Nephron progenitor cell (in vitro differentiated cells): ENCODE measurements at regions not wholly inside any gene's neighbourhood (a gene's known extent, or its start where the extent isn't known, plus 50 kb on each side); places are given as distances from the start of the nearest gene placed in this dataset.
A peak's percentile ranks its signal among the peaks of the same experiment; 100 is the strongest.
"Not testable (repeated sequence)": the region's sequence is repeated elsewhere in the genome, so short reads cannot be mapped to it uniquely, and the experiment has no call there.

Experiments used
- DNase-seq: peaks from one replicate; pipeline ENCODE4 v3.0.0; 2021
- H3K27ac Mint-ChIP-seq: 2 replicates; pipeline ENCODE4 v1.8.0; 2021; ENCODE audit warnings: mild to moderate bottlenecking, moderate library complexity, mixed read lengths
- H3K27me3 Mint-ChIP-seq: 2 replicates; pipeline ENCODE4 v1.8.0; 2021; ENCODE audit warnings: mild to moderate bottlenecking, low read depth, mixed read lengths; ENCODE audit not compliant: poor library complexity
- H3K36me3 Mint-ChIP-seq: 2 replicates; pipeline ENCODE4 v1.8.0; 2021; ENCODE audit warnings: low read depth, mixed read lengths
- H3K4me1 Mint-ChIP-seq: 2 replicates; pipeline ENCODE4 v1.8.0; 2021; ENCODE audit warnings: mixed read lengths
- H3K4me3 Mint-ChIP-seq: 2 replicates; pipeline ENCODE4 v1.8.0; 2021; ENCODE audit warnings: mild to moderate bottlenecking, moderate library complexity, mixed read lengths
- H3K9me3 Mint-ChIP-seq: 2 replicates; pipeline ENCODE4 v1.8.0; 2021; ENCODE audit warnings: mild to moderate bottlenecking, moderate library complexity, mixed read lengths
- TF ChIP-seq, protein P1 (sequence below): fragments of 200-600 bp; sonication (generic); IDR thresholded peaks from 2 replicates; pipeline ENCODE4 v1.5.0; 2021; ENCODE audit warnings: antibody characterized with exemption

DNA sequence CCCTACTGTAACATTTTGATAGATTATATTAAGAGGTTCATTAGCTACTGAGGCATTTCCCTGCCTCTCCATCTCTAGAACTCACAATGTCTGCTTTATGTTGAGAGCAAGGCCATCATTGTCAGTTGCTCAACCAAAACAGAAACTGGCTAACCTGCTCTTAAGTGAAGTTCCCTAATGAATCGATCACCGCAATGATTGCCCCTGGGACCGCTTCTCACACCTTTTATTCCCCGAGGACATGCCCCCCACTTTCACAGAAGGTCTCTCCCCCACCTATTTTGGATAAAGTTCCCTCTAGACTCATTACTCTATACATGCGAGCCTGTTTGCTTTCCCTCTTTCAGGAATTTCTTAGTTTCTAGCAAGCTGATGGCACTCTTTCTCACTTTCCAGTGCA lies 108.8 kb downstream of the FAM217A start:
- Mint-ChIP-seq H3K27me3 (peaks cover 2% of the 10 kb centered on the region), H3K36me3 (peaks cover 5% of the 10 kb centered on the region), H3K4me1 (no peaks in the 10 kb centered on the region), H3K27ac (peak overlapping the region; percentile 2), H3K4me3 (no peak overlapping the region), H3K9me3 (no peaks in the 10 kb centered on the region)
- TF ChIP-seq, protein P1, sequence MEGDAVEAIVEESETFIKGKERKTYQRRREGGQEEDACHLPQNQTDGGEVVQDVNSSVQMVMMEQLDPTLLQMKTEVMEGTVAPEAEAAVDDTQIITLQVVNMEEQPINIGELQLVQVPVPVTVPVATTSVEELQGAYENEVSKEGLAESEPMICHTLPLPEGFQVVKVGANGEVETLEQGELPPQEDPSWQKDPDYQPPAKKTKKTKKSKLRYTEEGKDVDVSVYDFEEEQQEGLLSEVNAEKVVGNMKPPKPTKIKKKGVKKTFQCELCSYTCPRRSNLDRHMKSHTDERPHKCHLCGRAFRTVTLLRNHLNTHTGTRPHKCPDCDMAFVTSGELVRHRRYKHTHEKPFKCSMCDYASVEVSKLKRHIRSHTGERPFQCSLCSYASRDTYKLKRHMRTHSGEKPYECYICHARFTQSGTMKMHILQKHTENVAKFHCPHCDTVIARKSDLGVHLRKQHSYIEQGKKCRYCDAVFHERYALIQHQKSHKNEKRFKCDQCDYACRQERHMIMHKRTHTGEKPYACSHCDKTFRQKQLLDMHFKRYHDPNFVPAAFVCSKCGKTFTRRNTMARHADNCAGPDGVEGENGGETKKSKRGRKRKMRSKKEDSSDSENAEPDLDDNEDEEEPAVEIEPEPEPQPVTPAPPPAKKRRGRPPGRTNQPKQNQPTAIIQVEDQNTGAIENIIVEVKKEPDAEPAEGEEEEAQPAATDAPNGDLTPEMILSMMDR: no peak
- no peak for DNase-seq

DNA sequence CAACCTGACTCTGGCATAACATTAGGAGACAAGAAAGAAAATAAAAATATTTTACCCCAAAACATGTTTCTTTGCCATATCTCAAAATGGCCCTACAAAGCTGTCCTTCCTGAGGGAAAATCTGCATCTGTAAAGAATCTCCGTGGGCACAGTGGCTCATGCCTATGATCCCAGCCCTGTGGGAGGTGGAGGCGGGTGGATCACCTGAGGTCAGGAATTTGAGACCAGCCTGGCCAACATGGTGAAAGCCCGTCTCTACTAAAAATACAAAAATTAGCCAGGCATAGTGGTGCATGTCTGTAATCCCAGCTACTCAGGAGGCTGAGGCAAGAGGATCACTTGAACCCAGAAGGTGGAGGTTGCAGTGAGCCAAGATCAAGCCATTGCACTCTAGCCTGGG lies 105.8 kb downstream of the FAM217A start:
- not testable (repeated sequence) for H3K4me1 Mint-ChIP-seq, H3K9me3 Mint-ChIP-seq, DNase-seq, H3K27me3 Mint-ChIP-seq, H3K27ac Mint-ChIP-seq, H3K4me3 Mint-ChIP-seq, H3K36me3 Mint-ChIP-seq

DNA sequence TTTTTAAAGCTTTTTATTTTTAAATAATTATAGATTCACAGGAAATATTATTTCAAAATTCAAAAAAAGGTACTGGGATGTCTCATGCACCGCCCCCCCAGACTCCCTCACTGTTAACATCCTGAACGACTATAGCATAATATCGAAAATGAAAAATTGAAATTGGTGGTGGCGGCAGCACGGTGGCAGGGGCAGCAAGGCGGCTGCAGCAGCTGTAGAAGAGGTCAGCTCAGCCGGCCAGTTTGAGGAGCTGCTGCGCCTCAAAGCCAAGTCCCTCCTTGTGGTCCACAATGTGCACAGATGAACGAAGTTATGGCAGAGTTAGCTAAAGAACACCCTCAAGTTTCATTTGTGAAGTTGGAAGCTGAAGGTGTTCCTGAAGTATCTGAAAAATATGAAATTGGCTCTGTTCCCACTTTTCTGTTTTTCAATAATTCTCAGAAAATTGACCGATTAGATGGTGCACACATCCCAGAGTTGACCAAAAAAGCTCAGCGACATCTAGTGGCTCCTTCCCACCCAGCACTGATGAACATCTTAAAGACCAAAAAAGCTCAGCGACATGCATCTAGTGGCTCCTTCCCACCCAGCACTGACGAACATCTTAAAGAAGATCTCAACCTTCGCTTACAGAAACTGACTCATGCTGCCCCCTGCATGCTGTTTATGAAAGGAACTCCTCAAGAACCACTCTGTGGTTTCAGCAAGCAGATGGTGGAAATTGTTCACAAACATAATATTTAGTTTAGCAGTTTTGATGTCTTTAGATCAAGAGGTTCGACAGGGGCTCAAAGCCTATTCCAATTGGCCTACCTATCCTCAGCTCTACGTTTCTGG lies 100.8 kb downstream of the FAM217A start:
- H3K4me3 Mint-ChIP-seq: no peak overlapping the region
- no peaks in the 10 kb centered on the region for H3K4me1 Mint-ChIP-seq
- H3K27ac Mint-ChIP-seq: no peak overlapping the region
- peaks cover 17% of the 10 kb centered on the region for H3K36me3 Mint-ChIP-seq
- DNase-seq: peak; percentile 16
- peaks cover 8% of the 10 kb centered on the region for H3K9me3 Mint-ChIP-seq
- TF ChIP-seq, protein P1: peak; percentile 42
- no peaks in the 10 kb centered on the region for H3K27me3 Mint-ChIP-seq

DNA sequence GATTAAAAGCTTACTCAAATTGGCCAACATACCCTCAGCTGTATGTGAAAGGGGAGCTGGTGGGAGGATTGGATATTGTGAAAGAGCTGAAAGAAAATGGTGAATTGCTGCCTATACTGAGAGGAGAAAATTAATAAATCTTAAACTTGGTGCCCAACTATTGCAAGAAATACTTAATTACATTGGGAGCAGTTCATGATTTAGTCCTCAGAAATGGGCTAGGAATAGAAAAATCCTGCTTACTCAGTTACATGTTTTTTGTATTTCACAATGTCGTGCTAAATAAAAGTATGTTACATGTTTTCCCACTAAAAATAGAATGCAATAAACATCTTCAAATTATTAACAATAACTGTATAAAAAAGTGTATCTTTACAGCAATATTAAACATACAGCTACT lies 100.0 kb downstream of the FAM217A start:
- not testable (repeated sequence) for H3K27me3 Mint-ChIP-seq, DNase-seq, H3K4me1 Mint-ChIP-seq, H3K27ac Mint-ChIP-seq, H3K4me3 Mint-ChIP-seq
- peaks cover 24% of the 10 kb centered on the region for H3K36me3 Mint-ChIP-seq
- peaks cover 13% of the 10 kb centered on the region for H3K9me3 Mint-ChIP-seq

DNA sequence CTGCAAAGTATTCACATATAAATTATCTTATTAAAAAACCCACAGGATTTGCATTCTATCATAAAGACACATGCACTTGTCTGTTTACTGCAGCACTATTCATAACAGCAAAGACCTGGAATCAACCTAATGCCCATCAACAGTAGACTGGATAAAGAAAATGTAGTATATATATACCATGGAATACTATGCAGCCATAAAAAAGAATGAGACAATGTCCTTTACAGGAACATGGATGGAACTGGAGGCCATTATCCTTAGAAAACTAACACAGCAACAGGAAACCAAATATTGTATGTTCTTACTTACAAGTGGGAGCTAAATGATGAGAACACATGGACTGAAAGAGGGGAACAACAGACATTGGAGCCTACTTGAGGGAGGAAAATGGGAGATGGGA lies 97.0 kb downstream of the FAM217A start:
- DNase-seq: no peak
- H3K27me3 Mint-ChIP-seq: no peaks in the 10 kb centered on the region
- H3K9me3 Mint-ChIP-seq: peaks cover 24% of the 10 kb centered on the region
- TF ChIP-seq, protein P1: no peak
- no peak overlapping the region for H3K27ac Mint-ChIP-seq
- H3K4me3 Mint-ChIP-seq: no peak overlapping the region
- peaks cover 50% of the 10 kb centered on the region for H3K36me3 Mint-ChIP-seq
- peaks cover 7% of the 10 kb centered on the region for H3K4me1 Mint-ChIP-seq

DNA sequence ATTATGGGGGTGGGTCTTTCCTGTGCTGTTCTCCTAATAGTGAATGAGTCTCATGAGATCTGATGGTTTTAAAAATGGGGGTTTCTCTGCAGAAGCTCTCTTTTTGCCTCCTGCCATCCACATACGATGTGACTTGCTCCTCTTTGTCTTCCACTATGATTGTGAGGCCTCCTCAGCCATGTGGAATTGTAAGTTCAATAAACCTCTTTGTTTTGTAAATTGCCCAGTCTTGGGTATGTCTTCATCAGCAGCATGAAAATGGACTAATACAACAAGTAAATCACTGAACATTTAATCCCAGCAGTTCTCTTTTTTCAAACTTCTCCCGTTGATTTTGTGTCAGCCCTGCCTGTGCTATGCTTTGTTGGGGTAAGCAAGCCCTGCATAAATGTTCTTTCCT lies 95.2 kb downstream of the FAM217A start:
- peaks cover 24% of the 10 kb centered on the region for H3K9me3 Mint-ChIP-seq
- H3K4me1 Mint-ChIP-seq: peaks cover 21% of the 10 kb centered on the region
- DNase-seq: no peak
- no peaks in the 10 kb centered on the region for H3K27me3 Mint-ChIP-seq
- H3K36me3 Mint-ChIP-seq: peaks cover 54% of the 10 kb centered on the region
- H3K4me3 Mint-ChIP-seq: no peak overlapping the region
- TF ChIP-seq, protein P1: no peak
- no peak overlapping the region for H3K27ac Mint-ChIP-seq

DNA sequence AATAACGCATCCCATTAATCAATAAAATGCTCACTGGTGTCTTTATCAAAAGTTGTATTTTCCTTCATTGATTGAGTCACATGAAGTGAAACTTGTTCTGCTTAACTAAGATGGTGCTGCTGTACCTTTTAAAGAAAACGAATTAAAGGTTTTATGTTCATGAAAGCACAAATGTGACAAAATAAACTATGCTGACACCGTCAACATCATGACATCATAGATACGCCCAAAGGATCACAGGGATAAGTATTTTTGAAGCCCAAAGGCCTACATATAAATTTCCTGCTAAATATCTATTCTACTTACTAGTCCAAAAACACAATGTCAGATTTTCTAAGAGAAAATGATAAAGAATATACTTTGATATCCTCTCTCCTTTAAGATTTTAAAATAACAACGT lies 94.4 kb downstream of the FAM217A start:
- DNase-seq: no peak
- Mint-ChIP-seq H3K4me1 (peaks cover 21% of the 10 kb centered on the region), H3K27me3 (no peaks in the 10 kb centered on the region), H3K36me3 (peaks cover 54% of the 10 kb centered on the region), H3K9me3 (peaks cover 24% of the 10 kb centered on the region), H3K4me3 (no peak overlapping the region), H3K27ac (no peak overlapping the region)
- TF ChIP-seq, protein P1: no peak
